Naive B cell (primary cell): ENCODE measurements at regions not wholly inside any gene's neighbourhood (a gene's known extent, or its start where the extent isn't known, plus 50 kb on each side); places are given as distances from the start of the nearest gene placed in this dataset.

Experiments used
- ATAC-seq, 2 donors: fragments of 150-1000 bp; cut with Tn5 transposase; 2 replicates each; pipeline ENCODE4 v1.10.0; 2021; ENCODE audit warnings: low read depth in 2 of 2, mild to moderate bottlenecking in 2 of 2, moderate library complexity in 2 of 2
- DNase-seq: peaks from one replicate; pipeline ENCODE4 v3.0.0; 2022
- H3K27ac Mint-ChIP-seq, 6 donors: one replicate each; pipeline ENCODE4 v1.8.0; 2020 to 2022; ENCODE audit warnings: mild to moderate bottlenecking in 6 of 6, mixed read lengths in 6 of 6, moderate library complexity in 5 of 6, inconsistent platforms in 2 of 6
- H3K27me3 Mint-ChIP-seq, 3 donors: one replicate each; pipeline ENCODE4 v1.8.0; 2021 to 2022; ENCODE audit warnings: mixed read lengths in 3 of 3, mild to moderate bottlenecking in 1 of 3
- H3K36me3 Mint-ChIP-seq, 2 donors: one replicate each; pipeline ENCODE4 v1.8.0; 2020 to 2022; ENCODE audit warnings: mixed read lengths in 2 of 2, inconsistent platforms in 1 of 2, mild to moderate bottlenecking in 1 of 2
- H3K4me1 Mint-ChIP-seq, 3 donors: one replicate each; pipeline ENCODE4 v1.8.0; 2020 to 2022; ENCODE audit warnings: mixed read lengths in 3 of 3, inconsistent platforms in 1 of 3, mild to moderate bottlenecking in 1 of 3, moderate library complexity in 1 of 3
- H3K4me3 Mint-ChIP-seq, 8 donors: one replicate each; pipeline ENCODE4 v1.8.0; 2020 to 2022; ENCODE audit warnings: mild to moderate bottlenecking in 8 of 8, mixed read lengths in 8 of 8, moderate library complexity in 8 of 8, inconsistent platforms in 2 of 8
- H3K9me3 Mint-ChIP-seq, 7 donors: one replicate each; pipeline ENCODE4 v1.8.0; 2020 to 2022; ENCODE audit warnings: mixed read lengths in 7 of 7, mild to moderate bottlenecking in 5 of 7, inconsistent platforms in 2 of 7, moderate library complexity in 1 of 7

- H3K9me3 Mint-ChIP-seq = no peaks in the 10 kb centered on the region
- H3K27ac Mint-ChIP-seq = no peak overlapping the region
- ATAC-seq (no peak), DNase-seq (no peak)
- no peak overlapping the region for H3K4me3 Mint-ChIP-seq
- H3K36me3 Mint-ChIP-seq = no peaks in the 10 kb centered on the region
- peaks cover 15 to 33% (median 22%) of the 10 kb centered on the region in 3 donors for H3K27me3 Mint-ChIP-seq
- no peaks in the 10 kb centered on the region for H3K4me1 Mint-ChIP-seq
Observed at GRCh38 chr14:49456589-49456988, 129.6 kb downstream of the RPS29 start.

- H3K9me3 Mint-ChIP-seq = peaks cover 5 to 16% (median 6%) of the 10 kb centered on the region in 7 donors
- peaks cover 16 to 42% (median 32%) of the 10 kb centered on the region in 3 donors for H3K27me3 Mint-ChIP-seq
- no peak overlapping the region for H3K27ac Mint-ChIP-seq
- ATAC-seq (no peak), DNase-seq (no peak)
- H3K4me1 Mint-ChIP-seq = no peaks in the 10 kb centered on the region
- peaks cover 0 to 10% of the 10 kb centered on the region in 2 donors for H3K36me3 Mint-ChIP-seq
- H3K4me3 Mint-ChIP-seq = no peak overlapping the region
Observed at GRCh38 chr14:49451938-49452337, 134.2 kb downstream of the RPS29 start.

GRCh38 chr14:49449749-49450148 is 136.4 kb downstream of the RPS29 start:
- H3K4me1 Mint-ChIP-seq = no peaks in the 10 kb centered on the region
- H3K36me3 Mint-ChIP-seq = peaks cover 0 to 10% of the 10 kb centered on the region in 2 donors
- DNase-seq (no peak), ATAC-seq (no peak)
- H3K9me3 Mint-ChIP-seq = peaks cover 5 to 16% (median 6%) of the 10 kb centered on the region in 7 donors
- H3K27me3 Mint-ChIP-seq = peaks cover 16 to 44% (median 32%) of the 10 kb centered on the region in 3 donors
- no peak overlapping the region for H3K27ac Mint-ChIP-seq
- H3K4me3 Mint-ChIP-seq = no peak overlapping the region

- ATAC-seq (no peak), DNase-seq (no peak)
- peaks cover 6 to 28% (median 15%) of the 10 kb centered on the region in 3 donors for H3K27me3 Mint-ChIP-seq
- H3K36me3 Mint-ChIP-seq = peaks cover 5 to 10% of the 10 kb centered on the region in 2 donors
- no peaks in the 10 kb centered on the region for H3K4me1 Mint-ChIP-seq
- peaks cover 5 to 16% (median 6%) of the 10 kb centered on the region in 7 donors for H3K9me3 Mint-ChIP-seq
- H3K4me3 Mint-ChIP-seq = no peak overlapping the region
- H3K27ac Mint-ChIP-seq = no peak overlapping the region
Observed at GRCh38 chr14:49447540-49448107, 138.6 kb downstream of the RPS29 start.

- H3K9me3 Mint-ChIP-seq = peaks cover 5 to 16% (median 6%) of the 10 kb centered on the region in 7 donors
- H3K4me3 Mint-ChIP-seq = no peak overlapping the region
- ATAC-seq (no peak), DNase-seq (no peak)
- H3K4me1 Mint-ChIP-seq = no peaks in the 10 kb centered on the region
- H3K27ac Mint-ChIP-seq = no peak overlapping the region
- H3K36me3 Mint-ChIP-seq = peaks cover 5 to 10% of the 10 kb centered on the region in 2 donors
- peaks cover 9 to 27% (median 10%) of the 10 kb centered on the region in 3 donors for H3K27me3 Mint-ChIP-seq
Observed at GRCh38 chr14:49446801-49447200, 139.4 kb downstream of the RPS29 start.

GRCh38 chr14:49438256-49438770 is 147.9 kb downstream of the RPS29 start:
- Mint-ChIP-seq H3K27ac (no peak overlapping the region), H3K27me3 (peaks cover 16 to 23% (median 17%) of the 10 kb centered on the region in 3 donors), H3K4me1 (no peaks in the 10 kb centered on the region), H3K9me3 (peaks cover 3 to 19% (median 17%) of the 10 kb centered on the region in 7 donors), H3K4me3 (no peak overlapping the region), H3K36me3 (peaks cover 0 to 5% of the 10 kb centered on the region in 2 donors)
- ATAC-seq = no peak
- no peak for DNase-seq

GRCh38 chr14:49428076-49428475 is 158.1 kb downstream of the RPS29 start:
- Mint-ChIP-seq H3K4me3 (no peak overlapping the region), H3K9me3 (peaks cover 18 to 36% (median 29%) of the 10 kb centered on the region in 7 donors), H3K27ac (no peak overlapping the region), H3K4me1 (no peaks in the 10 kb centered on the region), H3K27me3 (peaks cover 20 to 63% (median 58%) of the 10 kb centered on the region in 3 donors), H3K36me3 (peaks cover 6 to 32% of the 10 kb centered on the region in 2 donors)
- ATAC-seq = no peak
- no peak for DNase-seq

- no peak overlapping the region for H3K27ac Mint-ChIP-seq
- H3K4me1 Mint-ChIP-seq = no peaks in the 10 kb centered on the region
- peaks cover 2 to 25% of the 10 kb centered on the region in 2 donors for H3K36me3 Mint-ChIP-seq
- H3K4me3 Mint-ChIP-seq = no peak overlapping the region
- ATAC-seq = no peak
- H3K27me3 Mint-ChIP-seq = peaks cover 20 to 58% (median 54%) of the 10 kb centered on the region in 3 donors
- H3K9me3 Mint-ChIP-seq = peaks cover 12 to 27% (median 21%) of the 10 kb centered on the region in 7 donors
- no peak for DNase-seq
Observed at GRCh38 chr14:49427117-49427516, 159.1 kb downstream of the RPS29 start.

GRCh38 chr14:49425921-49426320 is 160.3 kb downstream of the RPS29 start:
- Mint-ChIP-seq H3K4me1 (no peaks in the 10 kb centered on the region), H3K27ac (no peak overlapping the region), H3K4me3 (no peak overlapping the region), H3K9me3 (peaks cover 7 to 15% (median 10%) of the 10 kb centered on the region in 7 donors), H3K36me3 (peaks cover 0 to 14% of the 10 kb centered on the region in 2 donors), H3K27me3 (peaks cover 20 to 56% (median 51%) of the 10 kb centered on the region in 3 donors)
- no peak for DNase-seq
- ATAC-seq = no peak

- no peaks in the 10 kb centered on the region for H3K4me1 Mint-ChIP-seq
- no peak overlapping the region for H3K27ac Mint-ChIP-seq
- H3K4me3 Mint-ChIP-seq = no peak overlapping the region
- DNase-seq (no peak), ATAC-seq (no peak)
- H3K36me3 Mint-ChIP-seq = peaks cover 0 to 2% of the 10 kb centered on the region in 2 donors
- H3K9me3 Mint-ChIP-seq = peaks cover 0 to 3% (median 0%) of the 10 kb centered on the region in 7 donors
- H3K27me3 Mint-ChIP-seq = peaks cover 28 to 51% (median 46%) of the 10 kb centered on the region in 3 donors
Observed at GRCh38 chr14:49424436-49425331, 161.5 kb downstream of the RPS29 start.

GRCh38 chr14:49420201-49420600 is 166.0 kb downstream of the RPS29 start:
- no peak overlapping the region for H3K27ac Mint-ChIP-seq
- no peak for DNase-seq
- H3K4me1 Mint-ChIP-seq = no peaks in the 10 kb centered on the region
- peaks cover 29 to 39% (median 30%) of the 10 kb centered on the region in 3 donors for H3K27me3 Mint-ChIP-seq
- no peak overlapping the region for H3K4me3 Mint-ChIP-seq
- ATAC-seq = no peak
- H3K9me3 Mint-ChIP-seq = no peaks in the 10 kb centered on the region
- H3K36me3 Mint-ChIP-seq = no peaks in the 10 kb centered on the region

- no peaks in the 10 kb centered on the region for H3K4me1 Mint-ChIP-seq
- no peaks in the 10 kb centered on the region for H3K9me3 Mint-ChIP-seq
- no peaks in the 10 kb centered on the region for H3K36me3 Mint-ChIP-seq
- H3K27me3 Mint-ChIP-seq = peaks cover 26 to 27% (median 26%) of the 10 kb centered on the region in 3 donors
- DNase-seq (no peak), ATAC-seq (no peak)
- H3K27ac Mint-ChIP-seq = no peak overlapping the region
- H3K4me3 Mint-ChIP-seq = no peak overlapping the region
Observed at GRCh38 chr14:49418789-49419188, 167.4 kb downstream of the RPS29 start.

- H3K4me3 Mint-ChIP-seq = no peak overlapping the region
- H3K9me3 Mint-ChIP-seq = no peaks in the 10 kb centered on the region
- peaks cover 24 to 34% (median 27%) of the 10 kb centered on the region in 3 donors for H3K27me3 Mint-ChIP-seq
- H3K4me1 Mint-ChIP-seq = no peaks in the 10 kb centered on the region
- H3K36me3 Mint-ChIP-seq = no peaks in the 10 kb centered on the region
- H3K27ac Mint-ChIP-seq = no peak overlapping the region
- DNase-seq (no peak), ATAC-seq (no peak)
Observed at GRCh38 chr14:49417790-49418189, 168.4 kb downstream of the RPS29 start.
